T-cell (primary cell): ENCODE measurements at regions not wholly inside any gene's neighbourhood (a gene's known extent, or its start where the extent isn't known, plus 50 kb on each side); places are given as distances from the start of the nearest gene placed in this dataset.

Source experiments
- ATAC-seq, 4 experiments: fragments of 200-7000 bp in 3 of 4; fragments of 150-1000 bp in 1 of 4; cut with Tn5 transposase; replicated peaks in 1 of 4; 1 replicate in 3 of 4; 2 replicates in 1 of 4; pipeline ENCODE4 v1.10.0; 2021; ENCODE audit warnings: moderate library complexity in 3 of 4, mild to moderate bottlenecking in 2 of 4, moderate number of reproducible peaks in 1 of 4
- CTCF ChIA-PET, 2 donors: fragments of 300-600 bp; sonication (Branson Sonifier 250); formaldehyde crosslinking; loops; one replicate each; lab custom pipeline; 2022; ENCODE audit warnings: antibody characterized with exemption in 2 of 2; lab: Charles Lee
- POLR2A ChIA-PET, 2 donors: fragments of 300-600 bp; sonication (Branson Sonifier 250); formaldehyde crosslinking; loops; one replicate each; lab custom pipeline; 2022; ENCODE audit warnings: antibody characterized with exemption in 2 of 2; lab: Charles Lee
- DNase-seq, 35 experiments: peaks; one replicate each; pipeline versions ENCODE4 v3.0.0 to v3.0.0-alpha.2; 2013 to 2023
- H3K27ac ChIP-seq: one replicate; pipeline ENCODE4 v1.5.1; 2013; ENCODE audit warnings: low read length
- H3K27me3 ChIP-seq, 2 experiments: replicated peaks in 1 of 2; 1 replicate in 1 of 2; 2 replicates in 1 of 2; pipeline versions ENCODE4 v1.6.1 to v1.7.0; 2013; ENCODE audit warnings: low read length in 1 of 2, mixed read lengths in 1 of 2; ENCODE audit not compliant: control insufficient read depth in 2 of 2, insufficient read depth in 2 of 2; ENCODE audit errors: extremely low read depth in 1 of 2
- H3K36me3 ChIP-seq, 2 donors: 1 replicate in 1 of 2; 2 replicates in 1 of 2; pipeline versions ENCODE4 v1.6.1 to v1.7.0; 2013; ENCODE audit warnings: low read length in 1 of 2; ENCODE audit not compliant: control insufficient read depth in 2 of 2, insufficient read depth in 1 of 2; ENCODE audit errors: extremely low read depth in 1 of 2
- H3K4me1 ChIP-seq, 2 experiments: 1 replicate in 1 of 2; 2 replicates in 1 of 2; pipeline versions ENCODE4 v1.6.1 to v1.7.0; 2013; ENCODE audit warnings: low read length in 2 of 2, mixed read lengths in 1 of 2; ENCODE audit not compliant: insufficient read depth in 2 of 2, control insufficient read depth in 1 of 2; ENCODE audit errors: extremely low read depth in 1 of 2
- H3K4me3 ChIP-seq, 2 donors: 1 replicate in 1 of 2; 2 replicates in 1 of 2; pipeline versions ENCODE4 v1.5.1 to v1.7.0; 2013; ENCODE audit warnings: mild to moderate bottlenecking in 2 of 2, low read length in 1 of 2, moderate library complexity in 1 of 2; ENCODE audit not compliant: control insufficient read depth in 1 of 2; ENCODE audit errors: extremely low read depth in 1 of 2
- H3K9me3 ChIP-seq: 2 replicates; pipeline ENCODE4 v1.7.0; 2013
- H3K27ac Mint-ChIP-seq, 2 donors: one replicate each; pipeline ENCODE4 v1.8.0; 2020 to 2021; ENCODE audit warnings: mild to moderate bottlenecking in 2 of 2, mixed read lengths in 2 of 2
- H3K27me3 Mint-ChIP-seq, 2 donors: one replicate each; pipeline ENCODE4 v1.8.0; 2021 to 2022; ENCODE audit warnings: mixed read lengths in 2 of 2
- H3K36me3 Mint-ChIP-seq: one replicate; pipeline ENCODE4 v1.8.0; 2021; ENCODE audit warnings: mixed read lengths
- H3K4me1 Mint-ChIP-seq, 3 donors: one replicate each; pipeline ENCODE4 v1.8.0; 2020 to 2022; ENCODE audit warnings: mixed read lengths in 3 of 3, mild to moderate bottlenecking in 1 of 3
- H3K4me3 Mint-ChIP-seq, 3 donors: one replicate each; pipeline ENCODE4 v1.8.0; 2020 to 2022; ENCODE audit warnings: mild to moderate bottlenecking in 3 of 3, mixed read lengths in 3 of 3, moderate library complexity in 3 of 3
- H3K9me3 Mint-ChIP-seq, 3 donors: one replicate each; pipeline ENCODE4 v1.8.0; 2020 to 2022; ENCODE audit warnings: mixed read lengths in 3 of 3
- WGBS: methylation state at CpG from one replicate; pipeline ENCODE4 v1.1.5; 2013; ENCODE audit warnings: missing lambda C conversion rate; ENCODE audit not compliant: insufficient coverage; 5-methylcytosine and 5-hydroxymethylcytosine counted together

- no CpG with 5 or more reads among the region's 2 CpGs for WGBS
Observed at GRCh38 chr4:157590679-157591078, 370.2 kb downstream of the GRIA2 start.

GRCh38 chr4:157587681-157588423 is 367.3 kb downstream of the GRIA2 start:
- H3K9me3 Mint-ChIP-seq = peaks cover 3 to 16% (median 7%) of the 10 kb centered on the region in 3 donors
- WGBS = no CpG with 5 or more reads among the region's 5 CpGs
- CTCF ChIA-PET = no interaction called here
- no peak overlapping the region for H3K27ac ChIP-seq
- H3K4me1 ChIP-seq = no peaks in the 10 kb centered on the region
- no peak for DNase-seq
- no peaks in the 10 kb centered on the region for H3K27me3 Mint-ChIP-seq
- ATAC-seq = no peak
- H3K4me3 ChIP-seq = no peak overlapping the region
- H3K4me3 Mint-ChIP-seq = no peak overlapping the region
- H3K36me3 ChIP-seq = no peaks in the 10 kb centered on the region
- no peak overlapping the region for H3K27ac Mint-ChIP-seq
- H3K27me3 ChIP-seq = no peaks in the 10 kb centered on the region
- POLR2A ChIA-PET = no interaction called here
- no peaks in the 10 kb centered on the region for H3K4me1 Mint-ChIP-seq
- no peaks in the 10 kb centered on the region for H3K9me3 ChIP-seq
- H3K36me3 Mint-ChIP-seq = no peaks in the 10 kb centered on the region

More at GRCh38 chr4:157590679-157591078, 370.2 kb downstream of the GRIA2 start:
- DNase-seq (no peak), ATAC-seq (no peak)
- Histone ChIP-seq H3K4me3 (no peak overlapping the region), H3K9me3 (no peaks in the 10 kb centered on the region), H3K27ac (no peak overlapping the region), H3K27me3 (no peaks in the 10 kb centered on the region), H3K4me1 (no peaks in the 10 kb centered on the region), H3K36me3 (no peaks in the 10 kb centered on the region)
- Mint-ChIP-seq H3K9me3 (peaks cover 3 to 17% (median 5%) of the 10 kb centered on the region in 3 donors), H3K4me1 (no peaks in the 10 kb centered on the region), H3K36me3 (no peaks in the 10 kb centered on the region), H3K27ac (no peak overlapping the region), H3K4me3 (no peak overlapping the region), H3K27me3 (no peaks in the 10 kb centered on the region)
- ChIA-PET CTCF (no interaction called here), POLR2A (no interaction called here)

- POLR2A ChIA-PET = no interaction called here
- Mint-ChIP-seq H3K36me3 (no peaks in the 10 kb centered on the region), H3K4me1 (no peaks in the 10 kb centered on the region)
Observed at GRCh38 chr4:157582141-157582540, 361.6 kb downstream of the GRIA2 start.

GRCh38 chr4:157576671-157577217 is 356.2 kb downstream of the GRIA2 start:
- ChIA-PET CTCF (no interaction called here), POLR2A (no interaction called here)
- Mint-ChIP-seq H3K36me3 (no peaks in the 10 kb centered on the region), H3K27ac (no peak overlapping the region), H3K27me3 (no peaks in the 10 kb centered on the region), H3K9me3 (peaks cover 0 to 7% (median 0%) of the 10 kb centered on the region in 3 donors), H3K4me1 (no peaks in the 10 kb centered on the region), H3K4me3 (no peak overlapping the region)
- Histone ChIP-seq H3K4me3 (no peak overlapping the region), H3K27ac (no peak overlapping the region), H3K9me3 (no peaks in the 10 kb centered on the region), H3K36me3 (no peaks in the 10 kb centered on the region), H3K4me1 (no peaks in the 10 kb centered on the region), H3K27me3 (no peaks in the 10 kb centered on the region)
- DNase-seq (no peak), ATAC-seq (no peak)
- WGBS = 61% methylated on average over 2 of the region's 4 CpGs

More at GRCh38 chr4:157582141-157582540, 361.6 kb downstream of the GRIA2 start:
- Histone ChIP-seq H3K9me3 (no peaks in the 10 kb centered on the region), H3K27me3 (no peaks in the 10 kb centered on the region), H3K36me3 (no peaks in the 10 kb centered on the region), H3K4me1 (no peaks in the 10 kb centered on the region), H3K4me3 (no peak overlapping the region), H3K27ac (no peak overlapping the region)
- WGBS = 100% methylated on average over 1 of the region's 2 CpGs
- Mint-ChIP-seq H3K27ac (no peak overlapping the region), H3K27me3 (no peaks in the 10 kb centered on the region), H3K9me3 (peaks cover 4 to 14% (median 13%) of the 10 kb centered on the region in 3 donors), H3K4me3 (no peak overlapping the region)
- CTCF ChIA-PET = no interaction called here
- no peak for DNase-seq
- ATAC-seq = no peak

- 90% methylated on average over 8 of the region's 8 CpGs for WGBS
- no peaks in the 10 kb centered on the region for H3K4me1 Mint-ChIP-seq
- CTCF ChIA-PET = no interaction called here
Observed at GRCh38 chr4:157575339-157575738, 354.8 kb downstream of the GRIA2 start.

GRCh38 chr4:157574606-157575005 is 354.1 kb downstream of the GRIA2 start:
- H3K4me3 Mint-ChIP-seq = no peak overlapping the region
- ChIA-PET POLR2A (no interaction called here), CTCF (no interaction called here)
- Histone ChIP-seq H3K4me3 (no peak overlapping the region), H3K9me3 (no peaks in the 10 kb centered on the region), H3K4me1 (no peaks in the 10 kb centered on the region), H3K36me3 (no peaks in the 10 kb centered on the region), H3K27me3 (no peaks in the 10 kb centered on the region), H3K27ac (no peak overlapping the region)
- no peak for ATAC-seq
- no peaks in the 10 kb centered on the region for H3K36me3 Mint-ChIP-seq
- H3K9me3 Mint-ChIP-seq = peaks cover 0 to 7% (median 0%) of the 10 kb centered on the region in 3 donors
- H3K4me1 Mint-ChIP-seq = no peaks in the 10 kb centered on the region
- 88% methylated on average over 4 of the region's 7 CpGs for WGBS
- DNase-seq = no peak
- H3K27ac Mint-ChIP-seq = no peak overlapping the region
- no peaks in the 10 kb centered on the region for H3K27me3 Mint-ChIP-seq

More at GRCh38 chr4:157575339-157575738, 354.8 kb downstream of the GRIA2 start:
- H3K27ac ChIP-seq = no peak overlapping the region
- Mint-ChIP-seq H3K36me3 (no peaks in the 10 kb centered on the region), H3K4me3 (no peak overlapping the region), H3K9me3 (peaks cover 0 to 7% (median 0%) of the 10 kb centered on the region in 3 donors), H3K27ac (no peak overlapping the region), H3K27me3 (no peaks in the 10 kb centered on the region)
- H3K4me3 ChIP-seq = no peak overlapping the region
- no peaks in the 10 kb centered on the region for H3K9me3 ChIP-seq
- no peaks in the 10 kb centered on the region for H3K27me3 ChIP-seq
- no peak for DNase-seq
- POLR2A ChIA-PET = no interaction called here
- ATAC-seq = no peak
- no peaks in the 10 kb centered on the region for H3K36me3 ChIP-seq
- no peaks in the 10 kb centered on the region for H3K4me1 ChIP-seq
